ENCODE measurements at regions not wholly inside any gene's neighbourhood (a gene's known extent, or its start where the extent isn't known, plus 50 kb on each side); places are given as distances from the start of the nearest gene placed in this dataset.

- intact Hi-C loops (cut with DNase I): no loop called here
Observed at GRCh38 chr2:238502088-238502810, 75.5 kb downstream of the ASB1 start.

DNA sequence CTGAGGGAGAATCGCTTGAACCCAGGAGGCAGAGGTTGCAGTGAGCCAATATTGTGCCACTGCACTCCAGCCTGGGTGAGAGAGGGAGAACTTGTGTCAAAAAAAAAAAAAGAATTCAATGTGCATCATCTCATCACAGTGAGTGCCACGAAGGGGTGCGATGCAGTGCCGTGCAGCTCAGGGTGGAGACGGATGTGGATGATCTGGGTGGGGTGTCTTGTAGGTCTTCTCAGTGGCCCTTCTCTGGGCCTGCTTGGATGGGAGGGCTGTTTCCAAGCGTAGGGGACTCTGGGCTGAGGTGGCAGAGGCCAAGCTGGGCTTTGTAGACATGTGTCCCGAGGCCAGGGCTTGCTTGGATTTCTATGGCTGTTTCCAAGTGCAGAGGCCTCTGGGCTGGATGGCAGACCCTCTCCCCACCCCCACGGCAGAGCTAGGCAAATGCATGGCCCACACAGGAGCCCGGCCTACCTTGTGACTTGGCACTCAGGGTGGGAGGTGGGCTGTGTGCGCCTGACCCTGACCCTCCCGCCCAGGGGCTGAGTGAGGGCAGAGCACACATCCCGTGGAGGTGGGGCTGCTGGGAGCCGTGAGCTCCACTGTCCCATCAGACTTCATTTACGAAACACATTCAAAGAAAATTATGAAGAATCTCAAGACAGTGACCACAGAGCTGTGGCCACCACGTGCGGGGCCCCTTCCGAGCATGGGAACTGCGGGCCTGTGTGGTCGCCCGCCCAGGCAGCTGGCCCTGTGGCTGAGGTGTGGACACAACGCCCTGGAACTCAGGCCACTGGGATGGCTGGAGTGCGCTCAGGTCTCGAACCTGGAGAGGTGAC is 76.4 kb downstream of the ASB1 start:
- intact Hi-C loops (cut with DNase I): no loop called here
- Histone ChIP-seq H3K27me3 (no peaks in the 10 kb centered on the region), H3K36me3 (no peaks in the 10 kb centered on the region), H3K27ac (no peak overlapping the region), H3K4me1 (no peaks in the 10 kb centered on the region), H3K4me3 (no peak overlapping the region), H3K9me3 (no peaks in the 10 kb centered on the region)
- peak in 1 of 2 donors; percentile 87 for DNase-seq (ENCODE audit: extremely low spot score in 2 of 2)
- TF ChIP-seq POLR2AphosphoS5 (IDR thresholded peaks at IDR 0.05; ENCODE audit: insufficient read depth in 1 of 2, low read depth in 1 of 2): no peak
- no peak for TF ChIP-seq POLR2A (IDR thresholded peaks at IDR 0.05)
- TF ChIP-seq, protein P1, sequence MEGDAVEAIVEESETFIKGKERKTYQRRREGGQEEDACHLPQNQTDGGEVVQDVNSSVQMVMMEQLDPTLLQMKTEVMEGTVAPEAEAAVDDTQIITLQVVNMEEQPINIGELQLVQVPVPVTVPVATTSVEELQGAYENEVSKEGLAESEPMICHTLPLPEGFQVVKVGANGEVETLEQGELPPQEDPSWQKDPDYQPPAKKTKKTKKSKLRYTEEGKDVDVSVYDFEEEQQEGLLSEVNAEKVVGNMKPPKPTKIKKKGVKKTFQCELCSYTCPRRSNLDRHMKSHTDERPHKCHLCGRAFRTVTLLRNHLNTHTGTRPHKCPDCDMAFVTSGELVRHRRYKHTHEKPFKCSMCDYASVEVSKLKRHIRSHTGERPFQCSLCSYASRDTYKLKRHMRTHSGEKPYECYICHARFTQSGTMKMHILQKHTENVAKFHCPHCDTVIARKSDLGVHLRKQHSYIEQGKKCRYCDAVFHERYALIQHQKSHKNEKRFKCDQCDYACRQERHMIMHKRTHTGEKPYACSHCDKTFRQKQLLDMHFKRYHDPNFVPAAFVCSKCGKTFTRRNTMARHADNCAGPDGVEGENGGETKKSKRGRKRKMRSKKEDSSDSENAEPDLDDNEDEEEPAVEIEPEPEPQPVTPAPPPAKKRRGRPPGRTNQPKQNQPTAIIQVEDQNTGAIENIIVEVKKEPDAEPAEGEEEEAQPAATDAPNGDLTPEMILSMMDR (IDR thresholded peaks at IDR 0.05): no peak

More at GRCh38 chr2:238502088-238502810, 75.5 kb downstream of the ASB1 start:
- TF ChIP-seq POLR2AphosphoS5 (IDR thresholded peaks at IDR 0.05; ENCODE audit: insufficient read depth in 1 of 2, low read depth in 1 of 2): no peak
- TF ChIP-seq, protein P1 (IDR thresholded peaks at IDR 0.05): no peak
- TF ChIP-seq POLR2A (IDR thresholded peaks at IDR 0.05): no peak
- H3K9me3 ChIP-seq: no peaks in the 10 kb centered on the region
- H3K27ac ChIP-seq: no peak overlapping the region
- peak in 1 of 2 donors; percentile 58 for DNase-seq (ENCODE audit: extremely low spot score in 2 of 2)
- H3K36me3 ChIP-seq: no peaks in the 10 kb centered on the region
- H3K4me1 ChIP-seq: no peaks in the 10 kb centered on the region
- no peak overlapping the region for H3K4me3 ChIP-seq
- H3K27me3 ChIP-seq: no peaks in the 10 kb centered on the region

GRCh38 chr2:238504181-238504931 is 77.6 kb downstream of the ASB1 start:
- no peak overlapping the region for H3K4me3 ChIP-seq
- no peaks in the 10 kb centered on the region for H3K4me1 ChIP-seq
- DNase-seq (ENCODE audit: extremely low spot score in 2 of 2): no peak
- TF ChIP-seq, protein P1 (IDR thresholded peaks at IDR 0.05): no peak
- no peak for TF ChIP-seq POLR2A (IDR thresholded peaks at IDR 0.05)
- TF ChIP-seq POLR2AphosphoS5 (IDR thresholded peaks at IDR 0.05; ENCODE audit: insufficient read depth in 1 of 2, low read depth in 1 of 2): no peak
- H3K9me3 ChIP-seq: no peaks in the 10 kb centered on the region
- intact Hi-C loops (cut with DNase I): no loop called here
- no peaks in the 10 kb centered on the region for H3K36me3 ChIP-seq
- no peaks in the 10 kb centered on the region for H3K27me3 ChIP-seq
- H3K27ac ChIP-seq: no peak overlapping the region

GRCh38 chr2:238505119-238505891 is 78.6 kb downstream of the ASB1 start:
- H3K4me1 ChIP-seq: no peaks in the 10 kb centered on the region
- no peak for TF ChIP-seq POLR2A (IDR thresholded peaks at IDR 0.05)
- no peak for TF ChIP-seq POLR2AphosphoS5 (IDR thresholded peaks at IDR 0.05; ENCODE audit: insufficient read depth in 1 of 2, low read depth in 1 of 2)
- TF ChIP-seq, protein P1 (IDR thresholded peaks at IDR 0.05): no peak
- no peaks in the 10 kb centered on the region for H3K27me3 ChIP-seq
- intact Hi-C loops (cut with DNase I): no loop called here
- H3K36me3 ChIP-seq: no peaks in the 10 kb centered on the region
- H3K4me3 ChIP-seq: no peak overlapping the region
- DNase-seq (ENCODE audit: extremely low spot score in 2 of 2): no peak
- no peak overlapping the region for H3K27ac ChIP-seq
- no peaks in the 10 kb centered on the region for H3K9me3 ChIP-seq

Measured in vagina (tissue), 2 donors.